ENCODE measurements at regions not wholly inside any gene's neighbourhood (a gene's known extent, or its start where the extent isn't known, plus 50 kb on each side); places are given as distances from the start of the nearest gene placed in this dataset.

- DNase-seq: no peak
- intact Hi-C loops (cut with DNase I): no loop called here
These were observed 102.3 kb upstream of the ANO1 start for GRCh38 chr11:69975822-69976221.

GRCh38 chr11:69976794-69977193 is 101.3 kb upstream of the ANO1 start:
- DNase-seq: no peak
- intact Hi-C loops (cut with DNase I): no loop called here
- ATAC-seq: no peak

More at GRCh38 chr11:69975822-69976221, 102.3 kb upstream of the ANO1 start:
- no peak for ATAC-seq

- DNase-seq: no peak
- no peak for ATAC-seq
- intact Hi-C loops (cut with DNase I): no loop called here
These were observed 100.2 kb upstream of the ANO1 start for GRCh38 chr11:69977951-69978350.

- intact Hi-C loops (cut with DNase I): no loop called here
- no peak for DNase-seq
- ATAC-seq: no peak
These were observed 99.1 kb upstream of the ANO1 start for GRCh38 chr11:69978841-69979614.

- ATAC-seq (peak in 1 of 2 donors; percentile 80), DNase-seq (no peak)
- intact Hi-C loops (cut with DNase I): no loop called here
These were observed 98.5 kb upstream of the ANO1 start for GRCh38 chr11:69979632-69980031.

GRCh38 chr11:69981119-69981784 is 96.9 kb upstream of the ANO1 start:
- no peak for ATAC-seq
- intact Hi-C loops (cut with DNase I): no loop called here

GRCh38 chr11:69982690-69983570 is 95.2 kb upstream of the ANO1 start:
- ATAC-seq (no peak), DNase-seq (no peak)
- intact Hi-C loops (cut with DNase I): no loop called here

More at GRCh38 chr11:69981119-69981784, 96.9 kb upstream of the ANO1 start:
- no peak for DNase-seq

GRCh38 chr11:69983571-69983877 is 94.6 kb upstream of the ANO1 start:
- no peak for DNase-seq

GRCh38 chr11:69983897-69984438 is 94.1 kb upstream of the ANO1 start:
- ATAC-seq (no peak), DNase-seq (no peak)
- intact Hi-C loops (cut with DNase I): no loop called here

More at GRCh38 chr11:69983571-69983877, 94.6 kb upstream of the ANO1 start:
- intact Hi-C loops (cut with DNase I): no loop called here
- no peak for ATAC-seq

GRCh38 chr11:69984457-69985261 is 93.5 kb upstream of the ANO1 start:
- DNase-seq: no peak

GRCh38 chr11:69985331-69985640 is 92.8 kb upstream of the ANO1 start:
- ATAC-seq (no peak), DNase-seq (no peak)
- intact Hi-C loops (cut with DNase I): no loop called here

More at GRCh38 chr11:69984457-69985261, 93.5 kb upstream of the ANO1 start:
- ATAC-seq: no peak
- intact Hi-C loops (cut with DNase I): no loop called here

GRCh38 chr11:69985641-69986439 is 92.3 kb upstream of the ANO1 start:
- ATAC-seq (peak; percentile 27 to 39), DNase-seq (no peak)
- intact Hi-C loops (cut with DNase I): no loop called here

- ATAC-seq (peak; percentile 23 to 34), DNase-seq (no peak)
These were observed 91.7 kb upstream of the ANO1 start for GRCh38 chr11:69986440-69986787.

GRCh38 chr11:69986830-69987229 is 91.3 kb upstream of the ANO1 start:
- ATAC-seq: no peak
- DNase-seq: no peak
- intact Hi-C loops (cut with DNase I): no loop called here

More at GRCh38 chr11:69986440-69986787, 91.7 kb upstream of the ANO1 start:
- intact Hi-C loops (cut with DNase I): no loop called here

GRCh38 chr11:69992026-69992425 is 86.1 kb upstream of the ANO1 start:
- DNase-seq (no peak), ATAC-seq (no peak)
- intact Hi-C loops (cut with DNase I): no loop called here

GRCh38 chr11:69992943-69993694 is 85.0 kb upstream of the ANO1 start:
- intact Hi-C loops (cut with DNase I): no loop called here

GRCh38 chr11:69994810-69995209 is 83.3 kb upstream of the ANO1 start:
- DNase-seq (no peak), ATAC-seq (no peak)
- intact Hi-C loops (cut with DNase I): no loop called here

More at GRCh38 chr11:69992943-69993694, 85.0 kb upstream of the ANO1 start:
- ATAC-seq (no peak), DNase-seq (no peak)

- no peak for ATAC-seq
- intact Hi-C loops (cut with DNase I): no loop called here
- no peak for DNase-seq
These were observed 82.4 kb upstream of the ANO1 start for GRCh38 chr11:69995697-69996096.

All from left cardiac atrium (tissue), 4 donors.